ENCODE measurements at regions not wholly inside any gene's neighbourhood (a gene's known extent, or its start where the extent isn't known, plus 50 kb on each side); places are given as distances from the start of the nearest gene placed in this dataset.

DNA sequence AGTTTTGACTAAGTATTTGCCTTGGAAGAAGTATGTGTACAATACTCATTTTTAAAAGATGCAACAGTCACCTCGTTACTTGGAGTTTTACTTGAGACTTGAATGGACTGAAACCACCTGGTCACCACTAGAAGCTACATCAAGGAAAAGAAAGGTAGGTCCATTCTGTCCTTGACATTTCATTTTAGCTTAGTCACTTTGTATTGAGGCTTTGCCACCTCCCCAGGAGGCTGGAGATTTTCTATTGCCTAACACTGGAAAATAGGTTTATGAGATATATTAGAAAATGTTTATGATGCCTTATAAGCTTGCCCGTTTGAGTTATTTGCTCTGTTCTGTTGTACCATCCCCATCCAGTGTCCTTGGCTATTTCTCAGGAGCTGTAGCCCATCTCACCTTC lies 107.9 kb upstream of the ETAA1 start:
- Histone ChIP-seq H3K36me3 (no peaks in the 10 kb centered on the region), H3K27me3 (no peaks in the 10 kb centered on the region), H3K9me3 (no peaks in the 10 kb centered on the region), H3K4me1 (no peaks in the 10 kb centered on the region), H3K27ac (no peak overlapping the region), H3K4me3 (no peak overlapping the region)
- TF ChIP-seq, protein P1, sequence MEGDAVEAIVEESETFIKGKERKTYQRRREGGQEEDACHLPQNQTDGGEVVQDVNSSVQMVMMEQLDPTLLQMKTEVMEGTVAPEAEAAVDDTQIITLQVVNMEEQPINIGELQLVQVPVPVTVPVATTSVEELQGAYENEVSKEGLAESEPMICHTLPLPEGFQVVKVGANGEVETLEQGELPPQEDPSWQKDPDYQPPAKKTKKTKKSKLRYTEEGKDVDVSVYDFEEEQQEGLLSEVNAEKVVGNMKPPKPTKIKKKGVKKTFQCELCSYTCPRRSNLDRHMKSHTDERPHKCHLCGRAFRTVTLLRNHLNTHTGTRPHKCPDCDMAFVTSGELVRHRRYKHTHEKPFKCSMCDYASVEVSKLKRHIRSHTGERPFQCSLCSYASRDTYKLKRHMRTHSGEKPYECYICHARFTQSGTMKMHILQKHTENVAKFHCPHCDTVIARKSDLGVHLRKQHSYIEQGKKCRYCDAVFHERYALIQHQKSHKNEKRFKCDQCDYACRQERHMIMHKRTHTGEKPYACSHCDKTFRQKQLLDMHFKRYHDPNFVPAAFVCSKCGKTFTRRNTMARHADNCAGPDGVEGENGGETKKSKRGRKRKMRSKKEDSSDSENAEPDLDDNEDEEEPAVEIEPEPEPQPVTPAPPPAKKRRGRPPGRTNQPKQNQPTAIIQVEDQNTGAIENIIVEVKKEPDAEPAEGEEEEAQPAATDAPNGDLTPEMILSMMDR (IDR thresholded peaks at IDR 0.05), result no peak
- TF ChIP-seq POLR2A (IDR thresholded peaks at IDR 0.05), result no peak
- DNase-seq, result no peak

DNA sequence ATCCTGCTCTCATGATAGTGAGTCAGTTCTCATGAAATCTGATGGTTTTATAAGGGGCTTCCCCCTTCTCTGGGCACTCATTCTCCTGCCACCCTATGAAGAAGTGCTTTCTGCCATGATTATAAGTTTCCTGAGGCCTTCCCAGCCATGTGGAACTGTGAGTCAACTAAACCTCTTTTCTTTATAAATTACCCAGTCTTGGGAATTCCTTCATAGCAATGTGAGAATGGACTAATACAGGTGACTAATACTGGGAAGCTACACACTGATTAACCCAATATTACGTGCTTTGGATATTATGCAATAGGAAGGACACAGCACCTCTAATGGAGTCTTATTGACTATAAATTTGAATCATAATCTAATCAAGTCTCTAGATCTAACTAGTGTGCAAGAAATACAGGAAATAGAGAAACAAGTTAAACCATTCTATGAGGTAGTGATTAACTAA lies 107.2 kb upstream of the ETAA1 start:
- H3K9me3 ChIP-seq, result no peaks in the 10 kb centered on the region
- H3K27ac ChIP-seq, result no peak overlapping the region
- TF ChIP-seq, protein P1 (IDR thresholded peaks at IDR 0.05), result no peak
- no peak for TF ChIP-seq POLR2A (IDR thresholded peaks at IDR 0.05)
- DNase-seq, result no peak
- no peaks in the 10 kb centered on the region for H3K36me3 ChIP-seq
- no peaks in the 10 kb centered on the region for H3K27me3 ChIP-seq
- H3K4me1 ChIP-seq, result no peaks in the 10 kb centered on the region
- no peak overlapping the region for H3K4me3 ChIP-seq

DNA sequence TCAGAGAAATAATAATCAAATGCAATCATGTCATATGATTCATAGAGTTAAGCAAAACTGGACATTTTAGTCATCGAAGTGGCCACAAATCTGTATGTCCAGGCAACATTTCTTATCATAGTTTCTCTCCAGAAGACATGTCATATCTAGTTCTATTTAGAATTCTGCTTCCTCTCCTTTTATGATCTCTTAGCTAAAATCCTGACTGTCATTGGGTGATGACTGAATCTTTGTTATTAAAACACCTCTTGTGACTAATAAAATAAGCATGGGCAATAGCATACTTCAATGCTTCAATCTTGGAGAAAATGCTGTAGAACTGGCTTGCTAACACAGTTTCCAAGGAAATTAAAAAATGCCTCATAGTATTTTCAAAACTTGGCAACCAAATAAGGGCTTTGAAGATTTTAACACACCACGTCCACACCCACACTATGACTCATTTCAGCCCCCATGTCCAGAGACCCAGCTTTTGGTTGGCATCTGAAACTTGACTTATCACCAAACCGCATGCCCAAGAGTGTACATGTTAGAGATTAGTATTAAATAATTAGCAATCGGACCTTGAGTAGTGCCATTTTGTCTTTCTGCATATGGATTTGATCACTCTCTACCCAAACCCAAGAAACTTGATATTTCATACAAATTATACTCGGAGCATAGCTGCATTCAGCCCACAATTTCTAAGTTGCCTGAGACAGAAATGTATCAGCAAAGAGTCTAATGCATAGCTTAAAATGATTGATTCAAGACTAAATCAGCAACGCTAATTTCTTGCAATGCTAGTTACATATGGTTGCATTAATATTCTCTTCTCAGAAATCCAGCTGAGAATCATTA lies 106.5 kb upstream of the ETAA1 start:
- DNase-seq, result no peak
- no peak overlapping the region for H3K27ac ChIP-seq
- no peaks in the 10 kb centered on the region for H3K4me1 ChIP-seq
- H3K27me3 ChIP-seq, result no peaks in the 10 kb centered on the region
- H3K4me3 ChIP-seq, result no peak overlapping the region
- no peaks in the 10 kb centered on the region for H3K9me3 ChIP-seq
- no peak for TF ChIP-seq POLR2A (IDR thresholded peaks at IDR 0.05)
- TF ChIP-seq, protein P1 (IDR thresholded peaks at IDR 0.05), result no peak
- H3K36me3 ChIP-seq, result no peaks in the 10 kb centered on the region

GRCh38 chr2:67294218-67294617 lies 102.9 kb upstream of the ETAA1 start:
- Histone ChIP-seq H3K36me3 (no peaks in the 10 kb centered on the region), H3K4me1 (no peaks in the 10 kb centered on the region), H3K4me3 (no peak overlapping the region), H3K27ac (no peak overlapping the region), H3K9me3 (no peaks in the 10 kb centered on the region), H3K27me3 (no peaks in the 10 kb centered on the region)
- no peak for TF ChIP-seq POLR2A (IDR thresholded peaks at IDR 0.05)
- TF ChIP-seq, protein P1 (IDR thresholded peaks at IDR 0.05), result no peak
- DNase-seq, result no peak

- DNase-seq, result no peak
- TF ChIP-seq, protein P1 (IDR thresholded peaks at IDR 0.05), result no peak
- no peak for TF ChIP-seq POLR2A (IDR thresholded peaks at IDR 0.05)
- H3K36me3 ChIP-seq, result no peaks in the 10 kb centered on the region
- H3K27me3 ChIP-seq, result no peaks in the 10 kb centered on the region
- no peak overlapping the region for H3K4me3 ChIP-seq
- H3K27ac ChIP-seq, result no peak overlapping the region
- H3K9me3 ChIP-seq, result no peaks in the 10 kb centered on the region
- H3K4me1 ChIP-seq, result no peaks in the 10 kb centered on the region
Observed at GRCh38 chr2:67295406-67295805, 101.7 kb upstream of the ETAA1 start.

Data from Peyer's patch (tissue), 4 donors.